ENCODE measurements at regions not wholly inside any gene's neighbourhood (a gene's known extent, or its start where the extent isn't known, plus 50 kb on each side); places are given as distances from the start of the nearest gene placed in this dataset.
A peak's percentile ranks its signal among the peaks of the same experiment; 100 is the strongest.

GRCh38 chr13:110773480-110773879, 60.0 kb downstream of the ING1 start:
- DNase-seq (ENCODE audit: low read depth), result no peak

GRCh38 chr13:110774051-110774450, 60.6 kb downstream of the ING1 start:
- no peak for DNase-seq (ENCODE audit: low read depth)

GRCh38 chr13:110774490-110774889, 61.0 kb downstream of the ING1 start:
- DNase-seq (ENCODE audit: low read depth), result no peak

GRCh38 chr13:110775576-110775975, 62.1 kb downstream of the ING1 start:
- DNase-seq (ENCODE audit: low read depth), result no peak

GRCh38 chr13:110777251-110777820, 63.8 kb downstream of the ING1 start:
- DNase-seq (ENCODE audit: low read depth), result peak; percentile 87

- DNase-seq (ENCODE audit: low read depth), result no peak
Observed at GRCh38 chr13:110779022-110779421, 65.5 kb downstream of the ING1 start.

- no peak for DNase-seq (ENCODE audit: low read depth)
Observed at GRCh38 chr13:110780422-110780821, 66.9 kb downstream of the ING1 start.

- no peak for DNase-seq (ENCODE audit: low read depth)
Observed at GRCh38 chr13:110782185-110782584, 68.7 kb downstream of the ING1 start.

GRCh38 chr13:110784704-110785103, 71.2 kb downstream of the ING1 start:
- DNase-seq (ENCODE audit: low read depth), result no peak

- no peak for DNase-seq (ENCODE audit: low read depth)
Observed at GRCh38 chr13:110788778-110789177, 75.3 kb downstream of the ING1 start.

GRCh38 chr13:110789871-110790270, 76.4 kb downstream of the ING1 start:
- DNase-seq (ENCODE audit: low read depth), result no peak

GRCh38 chr13:110790371-110790770, 76.9 kb downstream of the ING1 start:
- DNase-seq (ENCODE audit: low read depth), result no peak

GRCh38 chr13:110794209-110794608, 80.7 kb downstream of the ING1 start:
- DNase-seq (ENCODE audit: low read depth), result no peak

- no peak for DNase-seq (ENCODE audit: low read depth)
Observed at GRCh38 chr13:110797230-110797877, 83.9 kb downstream of the ING1 start.

- no peak for DNase-seq (ENCODE audit: low read depth)
Observed at GRCh38 chr13:110798081-110798994, 84.8 kb downstream of the ING1 start.

GRCh38 chr13:110799246-110800236, 86.0 kb downstream of the ING1 start:
- DNase-seq (ENCODE audit: low read depth), result peak; percentile 97

- no peak for DNase-seq (ENCODE audit: low read depth)
Observed at GRCh38 chr13:110801044-110801443, 87.5 kb downstream of the ING1 start.

GRCh38 chr13:110802260-110802659, 88.8 kb downstream of the ING1 start:
- DNase-seq (ENCODE audit: low read depth), result no peak

- no peak for DNase-seq (ENCODE audit: low read depth)
Observed at GRCh38 chr13:110806636-110807035, 93.1 kb downstream of the ING1 start.

GRCh38 chr13:110807546-110807945, 94.0 kb downstream of the ING1 start:
- DNase-seq (ENCODE audit: low read depth), result no peak

GRCh38 chr13:110808138-110808537, 94.6 kb downstream of the ING1 start:
- no peak for DNase-seq (ENCODE audit: low read depth)
